RWPE2 (cell line): ENCODE measurements at regions not wholly inside any gene's neighbourhood (a gene's known extent, or its start where the extent isn't known, plus 50 kb on each side); places are given as distances from the start of the nearest gene placed in this dataset.

Source experiments
- ATAC-seq: fragments of 200-7000 bp; cut with Tn5 transposase; 3 replicates; pipeline ENCODE4 v1.9.1; 2021; ENCODE audit warnings: low read depth
- DNase-seq: peaks from one replicate; pipeline ENCODE4 v3.0.0-alpha.2; 2020; ENCODE audit warnings: low spot score
- H3K27ac ChIP-seq: fragments of 450-650 bp; 2 replicates; pipeline ENCODE4 v1.5.1; 2017; ENCODE audit warnings: mild to moderate bottlenecking; ENCODE audit not compliant: poor library complexity, severe bottlenecking
- H3K27me3 ChIP-seq: fragments of 250-450 bp; sonication (Bioruptor Pico); 2 replicates; pipeline ENCODE4 v1.5.1; 2021; ENCODE audit warnings: mild to moderate bottlenecking, moderate library complexity; ENCODE audit not compliant: insufficient read depth, poor library complexity, severe bottlenecking
- H3K36me3 ChIP-seq: fragments of 250-450 bp; sonication (Bioruptor Pico); 2 replicates; pipeline ENCODE4 v1.5.1; 2020; ENCODE audit warnings: low read depth, mild to moderate bottlenecking, moderate library complexity
- H3K4me1 ChIP-seq: fragments of 250-450 bp; sonication (Bioruptor Pico); 2 replicates; pipeline ENCODE4 v1.5.1; 2021; ENCODE audit warnings: mild to moderate bottlenecking, moderate library complexity; ENCODE audit not compliant: insufficient read depth, poor library complexity, severe bottlenecking
- H3K4me3 ChIP-seq: fragments of 250-450 bp; sonication (Bioruptor Pico); 2 replicates; pipeline ENCODE4 v1.5.1; 2021; ENCODE audit warnings: mild to moderate bottlenecking, moderate library complexity; ENCODE audit not compliant: severe bottlenecking
- H3K9me3 ChIP-seq: fragments of 250-450 bp; sonication (Bioruptor Pico); 2 replicates; pipeline ENCODE4 v1.5.1; 2021; ENCODE audit warnings: mild to moderate bottlenecking, moderate library complexity; ENCODE audit not compliant: severe bottlenecking
- TF ChIP-seq, protein P1 (sequence below): fragments of 450-650 bp; IDR thresholded peaks from one replicate; pipeline ENCODE4 v1.5.1; 2017; ENCODE audit warnings: mild to moderate bottlenecking, moderate library complexity; ENCODE audit not compliant: poor library complexity, severe bottlenecking

DNA sequence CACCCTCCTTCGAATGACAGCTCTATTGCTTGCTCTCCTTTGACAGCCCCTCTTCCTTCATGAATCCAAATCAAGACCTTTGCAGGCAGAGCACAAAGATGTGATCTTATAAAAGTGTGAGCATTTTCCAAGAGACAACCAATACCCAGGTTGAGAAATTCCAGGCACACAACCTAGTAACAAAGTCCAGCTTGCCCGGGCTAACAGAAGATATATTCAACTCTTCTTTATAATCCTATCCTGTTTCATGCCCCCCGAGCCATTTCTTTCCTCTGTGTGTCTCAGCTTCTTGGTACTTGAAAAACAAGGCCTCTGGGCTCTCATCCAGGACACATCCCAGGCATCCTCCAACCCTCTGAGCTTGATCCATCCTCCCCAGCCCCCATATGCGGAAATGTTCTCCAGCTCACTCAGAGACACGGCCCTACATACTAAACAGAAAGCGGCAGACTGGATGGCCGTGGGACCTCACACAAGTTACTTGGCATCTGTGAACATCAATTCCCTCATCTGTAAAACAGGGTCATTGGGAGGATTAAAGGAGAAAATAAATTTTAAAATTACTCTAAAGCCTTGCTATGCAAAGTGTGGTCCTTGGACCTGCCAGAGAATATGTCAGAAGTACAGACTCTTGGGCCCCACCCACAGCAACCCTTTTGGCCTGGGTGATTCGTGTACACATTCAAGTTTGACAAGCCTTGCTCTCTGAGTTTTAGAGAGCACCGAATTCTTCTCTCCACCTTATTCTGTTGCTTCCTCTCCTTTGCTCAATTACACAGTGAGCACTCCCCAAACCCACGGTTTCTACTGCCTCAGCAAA lies 627.0 kb downstream of the BCOR start:
- no peaks in the 10 kb centered on the region for H3K4me1 ChIP-seq
- no peak overlapping the region for H3K4me3 ChIP-seq
- TF ChIP-seq, protein P1, sequence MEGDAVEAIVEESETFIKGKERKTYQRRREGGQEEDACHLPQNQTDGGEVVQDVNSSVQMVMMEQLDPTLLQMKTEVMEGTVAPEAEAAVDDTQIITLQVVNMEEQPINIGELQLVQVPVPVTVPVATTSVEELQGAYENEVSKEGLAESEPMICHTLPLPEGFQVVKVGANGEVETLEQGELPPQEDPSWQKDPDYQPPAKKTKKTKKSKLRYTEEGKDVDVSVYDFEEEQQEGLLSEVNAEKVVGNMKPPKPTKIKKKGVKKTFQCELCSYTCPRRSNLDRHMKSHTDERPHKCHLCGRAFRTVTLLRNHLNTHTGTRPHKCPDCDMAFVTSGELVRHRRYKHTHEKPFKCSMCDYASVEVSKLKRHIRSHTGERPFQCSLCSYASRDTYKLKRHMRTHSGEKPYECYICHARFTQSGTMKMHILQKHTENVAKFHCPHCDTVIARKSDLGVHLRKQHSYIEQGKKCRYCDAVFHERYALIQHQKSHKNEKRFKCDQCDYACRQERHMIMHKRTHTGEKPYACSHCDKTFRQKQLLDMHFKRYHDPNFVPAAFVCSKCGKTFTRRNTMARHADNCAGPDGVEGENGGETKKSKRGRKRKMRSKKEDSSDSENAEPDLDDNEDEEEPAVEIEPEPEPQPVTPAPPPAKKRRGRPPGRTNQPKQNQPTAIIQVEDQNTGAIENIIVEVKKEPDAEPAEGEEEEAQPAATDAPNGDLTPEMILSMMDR: no peak
- H3K27me3 ChIP-seq: no peaks in the 10 kb centered on the region
- H3K27ac ChIP-seq: no peak overlapping the region
- H3K36me3 ChIP-seq: no peaks in the 10 kb centered on the region
- ATAC-seq: no peak
- H3K9me3 ChIP-seq: no peaks in the 10 kb centered on the region
- DNase-seq: no peak

DNA sequence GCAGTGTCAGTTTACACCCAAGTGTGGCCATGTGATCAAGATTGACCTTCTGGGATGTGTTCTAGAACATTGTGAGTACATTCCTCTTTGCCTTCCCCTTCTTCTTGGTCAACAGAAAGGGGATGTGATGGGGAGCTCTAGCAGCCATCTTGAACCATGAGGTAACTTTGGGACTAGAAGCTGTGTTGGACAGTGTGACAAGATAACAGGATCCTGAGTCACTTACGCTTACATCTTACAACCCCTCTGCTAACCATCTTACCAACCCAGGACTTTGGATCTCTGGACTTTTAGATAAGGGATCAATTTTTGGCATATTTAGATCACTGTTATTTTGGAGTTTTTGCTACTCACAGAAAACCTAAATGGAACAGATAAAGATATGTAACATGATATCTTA lies 625.6 kb downstream of the BCOR start:
- ATAC-seq: no peak
- no peaks in the 10 kb centered on the region for H3K4me1 ChIP-seq

DNA sequence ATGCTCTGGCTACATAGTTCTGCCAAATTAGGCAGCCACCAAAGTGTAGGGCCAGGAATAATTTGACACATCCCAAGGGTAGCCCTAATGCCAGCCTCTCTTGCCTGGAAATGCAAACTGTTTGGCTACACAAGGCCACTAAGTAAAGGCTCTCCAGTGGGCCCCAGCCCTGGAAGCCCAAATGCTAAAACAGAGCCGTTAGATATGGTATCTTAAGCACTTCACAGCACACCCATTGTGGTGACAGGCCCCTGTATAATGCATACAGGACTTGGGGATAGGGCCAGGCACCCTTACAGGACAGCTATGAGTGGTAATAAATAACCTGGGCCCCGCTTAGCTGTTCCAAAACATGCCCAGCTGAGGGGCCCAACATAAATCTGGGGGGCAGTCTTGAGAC lies 623.9 kb downstream of the BCOR start:
- Histone ChIP-seq H3K27me3 (no peaks in the 10 kb centered on the region), H3K4me1 (no peaks in the 10 kb centered on the region), H3K27ac (no peak overlapping the region), H3K4me3 (no peak overlapping the region), H3K36me3 (no peaks in the 10 kb centered on the region), H3K9me3 (no peaks in the 10 kb centered on the region)
- ATAC-seq (no peak), DNase-seq (no peak)
- TF ChIP-seq, protein P1: no peak

More for the DNA sequence above, 625.6 kb downstream of the BCOR start:
- Histone ChIP-seq H3K27me3 (no peaks in the 10 kb centered on the region), H3K9me3 (no peaks in the 10 kb centered on the region), H3K27ac (no peak overlapping the region), H3K36me3 (no peaks in the 10 kb centered on the region), H3K4me3 (no peak overlapping the region)
- TF ChIP-seq, protein P1: no peak
- DNase-seq: no peak

DNA sequence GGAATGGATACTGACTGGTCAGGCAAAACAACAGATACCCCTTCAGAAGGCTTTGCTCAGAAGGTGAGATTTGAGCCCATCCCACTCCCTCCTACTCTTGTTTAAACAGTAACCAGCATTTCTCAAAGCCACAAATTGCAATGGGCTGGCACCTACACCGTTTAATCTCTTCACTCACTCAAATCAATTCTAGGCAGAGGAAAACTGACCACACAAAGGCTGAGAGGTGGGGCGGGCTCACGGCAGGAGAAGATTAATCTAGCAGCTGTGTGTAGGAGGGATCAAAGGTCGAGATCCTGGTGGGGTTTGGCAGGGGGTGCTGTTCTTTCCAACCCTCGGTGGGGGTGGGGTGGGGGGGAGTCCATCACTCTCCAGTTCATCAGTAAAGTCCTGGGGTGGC lies 622.4 kb downstream of the BCOR start:
- H3K36me3 ChIP-seq: no peaks in the 10 kb centered on the region
- H3K9me3 ChIP-seq: no peaks in the 10 kb centered on the region
- DNase-seq (no peak), ATAC-seq (no peak)
- TF ChIP-seq, protein P1: no peak
- no peaks in the 10 kb centered on the region for H3K4me1 ChIP-seq
- no peaks in the 10 kb centered on the region for H3K27me3 ChIP-seq
- H3K27ac ChIP-seq: no peak overlapping the region
- H3K4me3 ChIP-seq: no peak overlapping the region

DNA sequence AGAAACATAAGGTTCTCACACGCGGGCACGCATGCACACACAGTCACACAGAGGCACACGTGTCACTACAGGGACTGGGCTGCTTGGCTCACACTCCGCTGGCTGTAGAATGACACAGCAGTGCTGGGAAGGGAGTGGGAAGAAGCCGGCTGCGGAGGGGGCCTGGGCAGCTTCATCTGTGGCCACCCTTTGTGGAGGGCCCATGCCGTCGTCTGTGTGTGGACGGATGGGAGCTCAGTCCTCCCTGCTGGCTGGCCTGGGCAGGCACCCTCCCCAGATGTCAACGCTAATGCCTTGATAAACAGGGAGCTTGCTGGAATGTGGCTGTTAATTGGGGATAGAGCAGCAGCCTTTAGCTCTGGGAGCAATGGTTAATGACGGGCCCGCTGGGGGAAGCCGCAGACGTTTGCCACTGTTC lies 621.1 kb downstream of the BCOR start:
- H3K27me3 ChIP-seq: no peaks in the 10 kb centered on the region
- no peak overlapping the region for H3K27ac ChIP-seq
- no peaks in the 10 kb centered on the region for H3K9me3 ChIP-seq
- TF ChIP-seq, protein P1: no peak
- DNase-seq (no peak), ATAC-seq (no peak)
- no peak overlapping the region for H3K4me3 ChIP-seq
- no peaks in the 10 kb centered on the region for H3K36me3 ChIP-seq
- no peaks in the 10 kb centered on the region for H3K4me1 ChIP-seq
